ENCODE measurements at regions not wholly inside any gene's neighbourhood (a gene's known extent, or its start where the extent isn't known, plus 50 kb on each side); places are given as distances from the start of the nearest gene placed in this dataset.

GRCh38 chr12:124507188-124508109 is 60.0 kb downstream of the NCOR2 start:
- TF ChIP-seq EZH2phosphoT487 (conservative IDR thresholded peaks at IDR 0.05; ENCODE audit: low read length) (no peak), CTCF (IDR thresholded peaks at IDR 0.05; ENCODE audit: insufficient read depth, low read length, poor library complexity, severe bottlenecking) (no peak)
- no peaks in the 10 kb centered on the region for H3K27me3 ChIP-seq (ENCODE audit: low read length)
- no peaks in the 10 kb centered on the region for H3K36me3 ChIP-seq (ENCODE audit: low read length)
- no peaks in the 10 kb centered on the region; the same call in 1 of the 2 replicates for H4K20me1 ChIP-seq (ENCODE audit: low read depth, low read length)
- H3K4me2 ChIP-seq (ENCODE audit: low read depth, low read length, poor library complexity, severe bottlenecking): no peak overlapping the region
- no peaks in the 10 kb centered on the region for H3K9me2 ChIP-seq (replicated peaks; ENCODE audit: insufficient read depth, low read length)
- H3K9me3 ChIP-seq (ENCODE audit: insufficient read depth, low read length): no peaks in the 10 kb centered on the region
- H3K79me2 ChIP-seq (ENCODE audit: insufficient read depth, low read length): peaks cover 4% of the 10 kb centered on the region; the same call in 1 of the 2 replicates
- H2AFZ ChIP-seq (ENCODE audit: low read depth, low read length, severe bottlenecking): no peak overlapping the region
- no peak overlapping the region for H3K4me3 ChIP-seq (ENCODE audit: insufficient read depth, low read length, poor library complexity, severe bottlenecking)
- H3K9ac ChIP-seq (ENCODE audit: low read length): no peak overlapping the region
- no peak overlapping the region for H3K27ac ChIP-seq (ENCODE audit: low read depth, low read length)
- H3F3A ChIP-seq (ENCODE audit: insufficient read depth): no peaks in the 10 kb centered on the region

GRCh38 chr12:124506832-124507153 is 60.6 kb downstream of the NCOR2 start:
- Histone ChIP-seq H4K20me1 (ENCODE audit: low read depth, low read length) (no peaks in the 10 kb centered on the region; the same call in 1 of the 2 replicates), H2AFZ (ENCODE audit: low read depth, low read length, severe bottlenecking) (no peak overlapping the region), H3K4me3 (ENCODE audit: insufficient read depth, low read length, poor library complexity, severe bottlenecking) (no peak overlapping the region), H3K9ac (ENCODE audit: low read length) (no peak overlapping the region), H3K9me3 (ENCODE audit: insufficient read depth, low read length) (no peaks in the 10 kb centered on the region), H3K27me3 (ENCODE audit: low read length) (no peaks in the 10 kb centered on the region), H3K36me3 (ENCODE audit: low read length) (no peaks in the 10 kb centered on the region), H3K9me2 (replicated peaks; ENCODE audit: insufficient read depth, low read length) (no peaks in the 10 kb centered on the region), H3K4me2 (ENCODE audit: low read depth, low read length, poor library complexity, severe bottlenecking) (no peak overlapping the region), H3F3A (ENCODE audit: insufficient read depth) (no peaks in the 10 kb centered on the region), H3K27ac (ENCODE audit: low read depth, low read length) (no peak overlapping the region), H3K79me2 (ENCODE audit: insufficient read depth, low read length) (peaks cover 4% of the 10 kb centered on the region; the same call in 1 of the 2 replicates)
- no peak for TF ChIP-seq CTCF (IDR thresholded peaks at IDR 0.05; ENCODE audit: insufficient read depth, low read length, poor library complexity, severe bottlenecking)
- no peak for TF ChIP-seq EZH2phosphoT487 (conservative IDR thresholded peaks at IDR 0.05; ENCODE audit: low read length)

GRCh38 chr12:124506145-124506831 is 61.1 kb downstream of the NCOR2 start:
- Histone ChIP-seq H3K4me3 (ENCODE audit: insufficient read depth, low read length, poor library complexity, severe bottlenecking) (no peak overlapping the region), H3K27ac (ENCODE audit: low read depth, low read length) (no peak overlapping the region)

More at GRCh38 chr12:124506145-124506831, 61.1 kb downstream of the NCOR2 start:
- H3K79me2 ChIP-seq (ENCODE audit: insufficient read depth, low read length): peaks cover 4% of the 10 kb centered on the region; the same call in 1 of the 2 replicates
- H3F3A ChIP-seq (ENCODE audit: insufficient read depth): no peaks in the 10 kb centered on the region
- no peaks in the 10 kb centered on the region; the same call in 1 of the 2 replicates for H4K20me1 ChIP-seq (ENCODE audit: low read depth, low read length)
- no peaks in the 10 kb centered on the region for H3K9me3 ChIP-seq (ENCODE audit: insufficient read depth, low read length)
- TF ChIP-seq EZH2phosphoT487 (conservative IDR thresholded peaks at IDR 0.05; ENCODE audit: low read length) (no peak), CTCF (IDR thresholded peaks at IDR 0.05; ENCODE audit: insufficient read depth, low read length, poor library complexity, severe bottlenecking) (no peak)
- H3K4me2 ChIP-seq (ENCODE audit: low read depth, low read length, poor library complexity, severe bottlenecking): no peak overlapping the region
- H3K27me3 ChIP-seq (ENCODE audit: low read length): no peaks in the 10 kb centered on the region
- H3K36me3 ChIP-seq (ENCODE audit: low read length): no peaks in the 10 kb centered on the region
- H3K9me2 ChIP-seq (replicated peaks; ENCODE audit: insufficient read depth, low read length): no peaks in the 10 kb centered on the region
- no peak overlapping the region for H2AFZ ChIP-seq (ENCODE audit: low read depth, low read length, severe bottlenecking)
- H3K9ac ChIP-seq (ENCODE audit: low read length): no peak overlapping the region

Data from SU-DHL-6 (cell line).